PC-3 (cell line): ENCODE measurements at regions not wholly inside any gene's neighbourhood (a gene's known extent, or its start where the extent isn't known, plus 50 kb on each side); places are given as distances from the start of the nearest gene placed in this dataset.

ENCODE experiments used
- ATAC-seq: fragments of 200-7000 bp; cut with Tn5 transposase; 2 replicates; pipeline ENCODE4 v1.9.1; 2020; ENCODE audit warnings: mild to moderate bottlenecking, moderate library complexity
- BruUV-seq: library from RNA; stranded (reverse); fragments of 400-500 nt; replicated peaks from 2 replicates; lab custom pipeline; 2021; lab: Mats Ljungman, UMichigan
- CTCF ChIA-PET: fragments of 300-600 bp; sonication (Branson Sonifier 250); formaldehyde crosslinking; loops from one replicate; lab custom pipeline; 2022; ENCODE audit warnings: antibody characterized with exemption; lab: Charles Lee
- POLR2A ChIA-PET: fragments of 300-600 bp; sonication (Branson Sonifier 250); formaldehyde crosslinking; loops from one replicate; lab custom pipeline; 2022; ENCODE audit warnings: antibody characterized with exemption; ENCODE audit not compliant: unreplicated experiment; lab: Charles Lee
- DNase-seq: peaks from one replicate; pipeline ENCODE4 v3.0.0-alpha.2; 2015
- H2AFZ ChIP-seq: fragments of 300-600 bp; sonication (generic); 2 replicates; pipeline ENCODE4 v1.6.0; 2016; ENCODE audit warnings: antibody characterized with exemption, low read length
- H3F3A ChIP-seq: fragments of 300-600 bp; sonication (generic); one replicate; pipeline ENCODE4 v1.6.0; 2017; ENCODE audit warnings: antibody characterized with exemption, low read length, control low read depth, mild to moderate bottlenecking; ENCODE audit not compliant: unreplicated experiment
- H3K27ac ChIP-seq: fragments of 300-600 bp; sonication (generic); 2 replicates; pipeline ENCODE4 v1.5.1; 2016; ENCODE audit warnings: mild to moderate bottlenecking, low read length
- H3K27me3 ChIP-seq: fragments of 300-600 bp; sonication (generic); 2 replicates; pipeline ENCODE4 v1.6.1; 2016; ENCODE audit warnings: low read length, mixed read lengths
- H3K36me3 ChIP-seq: fragments of 300-600 bp; sonication (generic); 2 replicates; pipeline ENCODE4 v1.6.1; 2016; ENCODE audit warnings: low read depth, mixed run types, low read length, mixed read lengths
- H3K4me1 ChIP-seq: fragments of 300-600 bp; sonication (generic); 2 replicates; pipeline ENCODE4 v1.5.1; 2016; ENCODE audit warnings: low read length; ENCODE audit not compliant: insufficient read depth
- H3K4me2 ChIP-seq: fragments of 300-600 bp; sonication (generic); 2 replicates; pipeline ENCODE4 v1.6.0; 2016; ENCODE audit warnings: low read length
- H3K4me3 ChIP-seq: fragments of 300-600 bp; sonication (generic); 2 replicates; pipeline ENCODE4 v1.5.1; 2016; ENCODE audit warnings: mild to moderate bottlenecking, low read length, mixed read lengths
- H3K79me2 ChIP-seq: fragments of 300-600 bp; sonication (generic); 2 replicates; pipeline ENCODE4 v1.6.1; 2017; ENCODE audit warnings: low read length, mixed read lengths
- H3K9ac ChIP-seq: fragments of 300-600 bp; sonication (generic); 2 replicates; pipeline ENCODE4 v1.6.0; 2016; ENCODE audit warnings: mild to moderate bottlenecking, low read length
- H3K9me2 ChIP-seq: fragments of 300-600 bp; sonication (generic); replicated peaks from 2 replicates; pipeline ENCODE4 v1.6.1; 2016; ENCODE audit warnings: mixed run types, low read length, mixed read lengths
- H3K9me3 ChIP-seq: fragments of 300-600 bp; sonication (generic); 2 replicates; pipeline ENCODE4 v1.6.1; 2016; ENCODE audit warnings: low read length, mixed read lengths
- H4K20me1 ChIP-seq: fragments of 300-600 bp; sonication (generic); 2 replicates; pipeline ENCODE4 v1.6.1; 2016; ENCODE audit warnings: low read length, mixed read lengths
- EZH2 ChIP-seq: fragments of 300-600 bp; sonication (generic); IDR thresholded peaks from one replicate; pipeline ENCODE4 v1.6.1; 2017; ENCODE audit warnings: antibody characterized with exemption, mild to moderate bottlenecking, low read length; ENCODE audit not compliant: unreplicated experiment
- EZH2phosphoT487 ChIP-seq: fragments of 300-600 bp; sonication (generic); IDR thresholded peaks from 2 replicates; pipeline ENCODE4 v1.6.1; 2018; ENCODE audit warnings: mild to moderate bottlenecking, antibody characterized with exemption, low read length, borderline replicate concordance
- intact Hi-C: fragments of 100-400 bp; cut with micrococcal nuclease; formaldehyde crosslinking; loops from 2 replicates; pipeline ENCODE4 v1.9.0; 2023
- TF ChIP-seq, protein P1 (sequence below): fragments of 300-600 bp; sonication (generic); conservative IDR thresholded peaks from 2 replicates; pipeline ENCODE4 v1.5.1; 2017; ENCODE audit warnings: antibody characterized with exemption, low read depth, mild to moderate bottlenecking, low read length

DNA sequence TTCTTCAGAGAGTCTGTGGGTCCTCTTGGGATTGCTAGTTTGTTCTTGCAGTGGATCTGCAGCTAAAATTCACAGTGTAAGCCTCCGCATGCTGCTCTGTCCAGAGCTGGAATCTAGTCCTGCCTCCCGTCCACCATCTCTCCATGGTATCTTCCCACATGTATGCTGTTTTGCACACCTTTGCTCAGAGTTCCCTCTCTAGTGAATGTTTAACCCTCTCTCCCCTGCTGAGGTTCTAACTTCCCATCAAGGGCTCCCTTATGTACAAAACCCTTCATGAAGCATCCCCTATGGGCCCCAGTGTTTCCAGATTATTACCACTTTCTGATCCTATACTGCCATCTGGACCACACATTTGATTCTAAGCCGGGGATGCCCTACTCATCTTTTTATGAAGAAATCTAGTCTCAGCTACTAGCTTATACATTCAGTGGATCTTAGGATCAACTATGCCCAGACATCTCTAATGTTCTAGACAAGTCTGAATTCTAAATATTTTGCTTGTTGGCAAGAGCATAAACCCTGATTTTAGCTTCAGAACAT is 157.3 kb downstream of the CPEB2 start:
- intact Hi-C loops: loop anchor here (5.0 to 10.0 kb wide), 3 partner anchors 157 to 1505 kb away; partner anchors contain the start of gene CPEB2
- peaks cover 12% of the 10 kb centered on the region for H3K4me1 ChIP-seq
- no peak overlapping the region for H3K9ac ChIP-seq
- TF ChIP-seq EZH2phosphoT487 (no peak), EZH2 (no peak)
- TF ChIP-seq, protein P1, sequence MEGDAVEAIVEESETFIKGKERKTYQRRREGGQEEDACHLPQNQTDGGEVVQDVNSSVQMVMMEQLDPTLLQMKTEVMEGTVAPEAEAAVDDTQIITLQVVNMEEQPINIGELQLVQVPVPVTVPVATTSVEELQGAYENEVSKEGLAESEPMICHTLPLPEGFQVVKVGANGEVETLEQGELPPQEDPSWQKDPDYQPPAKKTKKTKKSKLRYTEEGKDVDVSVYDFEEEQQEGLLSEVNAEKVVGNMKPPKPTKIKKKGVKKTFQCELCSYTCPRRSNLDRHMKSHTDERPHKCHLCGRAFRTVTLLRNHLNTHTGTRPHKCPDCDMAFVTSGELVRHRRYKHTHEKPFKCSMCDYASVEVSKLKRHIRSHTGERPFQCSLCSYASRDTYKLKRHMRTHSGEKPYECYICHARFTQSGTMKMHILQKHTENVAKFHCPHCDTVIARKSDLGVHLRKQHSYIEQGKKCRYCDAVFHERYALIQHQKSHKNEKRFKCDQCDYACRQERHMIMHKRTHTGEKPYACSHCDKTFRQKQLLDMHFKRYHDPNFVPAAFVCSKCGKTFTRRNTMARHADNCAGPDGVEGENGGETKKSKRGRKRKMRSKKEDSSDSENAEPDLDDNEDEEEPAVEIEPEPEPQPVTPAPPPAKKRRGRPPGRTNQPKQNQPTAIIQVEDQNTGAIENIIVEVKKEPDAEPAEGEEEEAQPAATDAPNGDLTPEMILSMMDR: no peak
- no peaks in the 10 kb centered on the region for H3K36me3 ChIP-seq
- H3F3A ChIP-seq: no peaks in the 10 kb centered on the region
- H3K79me2 ChIP-seq: no peaks in the 10 kb centered on the region
- no peak overlapping the region for H3K4me3 ChIP-seq
- no peak for DNase-seq
- BruUV-seq: no TSS peak
- no peak overlapping the region for H2AFZ ChIP-seq
- ChIA-PET POLR2A (no interaction called here), CTCF (no interaction called here)
- no peak overlapping the region for H3K4me2 ChIP-seq
- H4K20me1 ChIP-seq: no peaks in the 10 kb centered on the region
- no peaks in the 10 kb centered on the region for H3K9me3 ChIP-seq
- no peaks in the 10 kb centered on the region for H3K9me2 ChIP-seq
- H3K27ac ChIP-seq: no peak overlapping the region
- no peaks in the 10 kb centered on the region for H3K27me3 ChIP-seq
- ATAC-seq: no peak

DNA sequence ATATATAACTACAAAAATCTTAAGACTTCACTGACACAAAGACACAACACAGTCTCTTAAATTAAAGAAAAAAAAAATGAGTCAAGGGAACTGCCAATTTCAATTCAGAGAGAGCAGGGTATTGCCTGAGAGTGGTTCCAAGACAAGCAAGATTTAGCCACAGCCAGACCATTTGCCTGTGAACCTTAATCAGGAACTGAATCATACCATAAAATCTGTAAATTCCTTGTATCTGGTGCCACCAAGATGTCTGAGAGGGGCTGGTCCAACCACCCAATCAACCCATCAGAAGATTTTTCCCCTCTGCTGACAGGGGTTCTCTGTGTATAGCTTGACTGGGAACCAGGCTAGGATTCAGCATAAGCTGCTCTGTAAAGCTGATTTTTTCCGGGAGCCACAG is 159.2 kb downstream of the CPEB2 start:
- H3K4me2 ChIP-seq: no peak overlapping the region
- H3K9me2 ChIP-seq: no peaks in the 10 kb centered on the region
- H2AFZ ChIP-seq: no peak overlapping the region
- no peaks in the 10 kb centered on the region for H3F3A ChIP-seq
- no peaks in the 10 kb centered on the region for H3K27me3 ChIP-seq
- H3K27ac ChIP-seq: no peak overlapping the region
- ChIA-PET POLR2A (no interaction called here), CTCF (no interaction called here)
- DNase-seq (peak; percentile 24), ATAC-seq (peak; percentile 51)
- H3K4me1 ChIP-seq: peaks cover 17% of the 10 kb centered on the region
- no peak overlapping the region for H3K4me3 ChIP-seq
- no peaks in the 10 kb centered on the region for H3K36me3 ChIP-seq
- H3K9me3 ChIP-seq: no peaks in the 10 kb centered on the region
- intact Hi-C loops: loop anchor here (5.0 to 10.0 kb wide), 3 partner anchors 159 to 1507 kb away; partner anchors contain the start of gene CPEB2
- H4K20me1 ChIP-seq: no peaks in the 10 kb centered on the region
- TF ChIP-seq EZH2: no peak
- no peak for TF ChIP-seq EZH2phosphoT487
- TF ChIP-seq, protein P1: no peak
- no peak overlapping the region for H3K9ac ChIP-seq
- BruUV-seq: no TSS peak
- H3K79me2 ChIP-seq: no peaks in the 10 kb centered on the region

DNA sequence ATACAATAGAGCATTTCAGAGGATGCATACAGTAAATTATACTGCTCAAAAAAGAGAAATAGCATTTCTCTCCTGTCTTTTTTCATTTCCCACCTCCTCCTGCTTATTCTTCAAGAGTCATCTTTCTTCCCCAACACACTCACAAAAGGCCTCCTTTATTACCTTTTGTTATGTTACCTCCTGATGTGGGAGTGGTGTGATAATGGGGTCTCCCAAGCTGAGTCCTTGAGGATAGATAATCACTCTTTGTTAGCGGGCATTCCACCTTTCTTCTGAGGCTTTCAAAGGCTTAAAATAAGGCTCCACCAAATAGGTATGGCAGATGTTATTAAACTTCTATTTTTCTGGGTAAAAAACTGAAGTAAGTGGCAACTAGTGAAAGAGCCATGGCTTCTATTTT is 159.8 kb downstream of the CPEB2 start:
- Histone ChIP-seq H2AFZ (peak overlapping the region; percentile 46; the same call in 1 of the 2 replicates), H3K9ac (no peak overlapping the region), H3K36me3 (no peaks in the 10 kb centered on the region), H3K27me3 (no peaks in the 10 kb centered on the region), H3K79me2 (no peaks in the 10 kb centered on the region), H3K4me2 (peak overlapping the region; percentile 25; the same call in 1 of the 2 replicates), H4K20me1 (no peaks in the 10 kb centered on the region), H3K4me1 (peaks cover 17% of the 10 kb centered on the region), H3F3A (no peaks in the 10 kb centered on the region), H3K9me3 (no peaks in the 10 kb centered on the region), H3K9me2 (no peaks in the 10 kb centered on the region), H3K4me3 (no peak overlapping the region), H3K27ac (no peak overlapping the region)
- intact Hi-C loops: loop anchor here (5.0 to 10.0 kb wide), 3 partner anchors 160 to 1507 kb away; partner anchors contain the start of gene CPEB2
- TF ChIP-seq, protein P1: no peak
- no peak for TF ChIP-seq EZH2phosphoT487
- no peak for TF ChIP-seq EZH2
- CTCF ChIA-PET: no interaction called here
- no peak for ATAC-seq
- no TSS peak for BruUV-seq
- POLR2A ChIA-PET: no interaction called here
- DNase-seq: no peak
